ENCODE measurements at regions not wholly inside any gene's neighbourhood (a gene's known extent, or its start where the extent isn't known, plus 50 kb on each side); places are given as distances from the start of the nearest gene placed in this dataset.

DNA sequence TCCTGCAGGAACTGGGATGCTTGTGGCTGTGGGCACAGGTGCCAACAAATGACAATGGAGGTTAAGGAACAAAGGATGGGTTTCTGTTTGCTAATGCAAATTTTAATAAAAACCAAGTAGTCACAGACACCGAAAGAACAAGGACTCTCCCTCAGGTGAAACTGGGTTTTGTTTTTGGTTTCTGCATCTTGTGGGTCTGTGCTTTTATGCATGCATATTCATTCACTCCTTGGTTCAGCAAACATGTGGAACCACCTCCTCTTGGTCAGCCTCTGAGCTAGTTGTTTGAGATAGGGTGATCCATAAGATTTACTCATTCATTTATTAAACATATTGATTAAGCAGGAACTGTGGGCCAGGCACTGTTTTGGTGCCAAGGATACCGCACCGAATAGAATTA is 381.9 kb downstream of the CDK5RAP2 start:
- TF ChIP-seq POLR2AphosphoS5 (IDR thresholded peaks at IDR 0.05), result no peak
- no peak for TF ChIP-seq EP300 (IDR thresholded peaks at IDR 0.05; ENCODE audit: low read depth)
- in situ Hi-C loops (cut with MboI; ENCODE audit: low pct_ligation_motif_present in 1 of 4, low pct_unique_long_range_greater_than_20kb in 1 of 4, low sequenced_read_pairs in 3 of 4) (no loop called here), intact Hi-C loops (cut with DNase I; ENCODE audit: low total_unique reads) (no loop called here)
- Histone ChIP-seq H3K27ac (no peak overlapping the region), H3K27me3 (no peaks in the 10 kb centered on the region), H3K9me3 (no peaks in the 10 kb centered on the region), H3K36me3 (no peaks in the 10 kb centered on the region), H3K4me1 (no peaks in the 10 kb centered on the region), H3K4me3 (no peak overlapping the region)
- 72 to 88% methylated on average over 1 to 3 of the region's 3 CpGs for WGBS, 2 donors (ENCODE audit: low coverage in 1 of 2)
- DNase-seq, result no peak

DNA sequence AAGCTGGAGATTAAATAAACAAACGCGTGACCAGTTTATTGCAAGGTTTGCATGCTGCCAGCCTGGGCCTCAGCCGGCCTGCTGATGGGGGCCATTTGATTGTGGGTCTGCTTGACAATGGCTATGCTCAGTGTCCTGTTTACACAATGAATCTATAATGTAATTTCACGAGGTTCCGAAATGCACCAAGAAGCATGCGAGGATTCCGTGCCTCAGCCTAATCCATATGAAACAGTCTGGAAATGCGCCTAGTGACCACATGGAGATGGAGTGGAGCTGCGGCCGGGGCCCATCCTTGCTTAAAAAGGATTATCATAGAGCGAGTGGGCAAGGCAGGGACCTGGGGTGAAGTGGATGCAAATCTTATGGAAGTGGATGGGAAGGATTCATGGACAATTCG is 382.4 kb downstream of the CDK5RAP2 start:
- DNase-seq, result no peak
- 38 to 62% methylated on average over 3 to 12 of the region's 12 CpGs for WGBS, 2 donors (ENCODE audit: low coverage in 1 of 2)
- Histone ChIP-seq H3K4me1 (no peaks in the 10 kb centered on the region), H3K27me3 (no peaks in the 10 kb centered on the region), H3K27ac (no peak overlapping the region), H3K36me3 (no peaks in the 10 kb centered on the region), H3K9me3 (no peaks in the 10 kb centered on the region), H3K4me3 (no peak overlapping the region)
- in situ Hi-C loops (cut with MboI; ENCODE audit: low pct_ligation_motif_present in 1 of 4, low pct_unique_long_range_greater_than_20kb in 1 of 4, low sequenced_read_pairs in 3 of 4) (no loop called here), intact Hi-C loops (cut with DNase I; ENCODE audit: low total_unique reads) (no loop called here)
- TF ChIP-seq EP300 (IDR thresholded peaks at IDR 0.05; ENCODE audit: low read depth) (no peak), POLR2A (IDR thresholded peaks at IDR 0.05) (no peak), POLR2AphosphoS5 (IDR thresholded peaks at IDR 0.05) (no peak)
- TF ChIP-seq, protein P1, sequence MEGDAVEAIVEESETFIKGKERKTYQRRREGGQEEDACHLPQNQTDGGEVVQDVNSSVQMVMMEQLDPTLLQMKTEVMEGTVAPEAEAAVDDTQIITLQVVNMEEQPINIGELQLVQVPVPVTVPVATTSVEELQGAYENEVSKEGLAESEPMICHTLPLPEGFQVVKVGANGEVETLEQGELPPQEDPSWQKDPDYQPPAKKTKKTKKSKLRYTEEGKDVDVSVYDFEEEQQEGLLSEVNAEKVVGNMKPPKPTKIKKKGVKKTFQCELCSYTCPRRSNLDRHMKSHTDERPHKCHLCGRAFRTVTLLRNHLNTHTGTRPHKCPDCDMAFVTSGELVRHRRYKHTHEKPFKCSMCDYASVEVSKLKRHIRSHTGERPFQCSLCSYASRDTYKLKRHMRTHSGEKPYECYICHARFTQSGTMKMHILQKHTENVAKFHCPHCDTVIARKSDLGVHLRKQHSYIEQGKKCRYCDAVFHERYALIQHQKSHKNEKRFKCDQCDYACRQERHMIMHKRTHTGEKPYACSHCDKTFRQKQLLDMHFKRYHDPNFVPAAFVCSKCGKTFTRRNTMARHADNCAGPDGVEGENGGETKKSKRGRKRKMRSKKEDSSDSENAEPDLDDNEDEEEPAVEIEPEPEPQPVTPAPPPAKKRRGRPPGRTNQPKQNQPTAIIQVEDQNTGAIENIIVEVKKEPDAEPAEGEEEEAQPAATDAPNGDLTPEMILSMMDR (IDR thresholded peaks at IDR 0.05), result no peak

- intact Hi-C loops (cut with DNase I; ENCODE audit: low total_unique reads), result no loop called here
- in situ Hi-C loops (cut with MboI; ENCODE audit: low pct_ligation_motif_present in 1 of 4, low pct_unique_long_range_greater_than_20kb in 1 of 4, low sequenced_read_pairs in 3 of 4), result no loop called here
- Histone ChIP-seq H3K27me3 (no peaks in the 10 kb centered on the region), H3K36me3 (no peaks in the 10 kb centered on the region), H3K4me1 (no peaks in the 10 kb centered on the region), H3K4me3 (no peak overlapping the region), H3K9me3 (no peaks in the 10 kb centered on the region), H3K27ac (no peak overlapping the region)
- no peak for TF ChIP-seq POLR2A (IDR thresholded peaks at IDR 0.05)
- TF ChIP-seq EP300 (IDR thresholded peaks at IDR 0.05; ENCODE audit: low read depth), result no peak
- TF ChIP-seq, protein P1 (IDR thresholded peaks at IDR 0.05), result no peak
- no peak for TF ChIP-seq POLR2AphosphoS5 (IDR thresholded peaks at IDR 0.05)
- no peak for DNase-seq
- 60 to 76% methylated on average over 1 to 3 of the region's 3 CpGs for WGBS, 2 donors (ENCODE audit: low coverage in 1 of 2)
Observed at GRCh38 chr9:120191141-120191540, 388.8 kb downstream of the CDK5RAP2 start.

DNA sequence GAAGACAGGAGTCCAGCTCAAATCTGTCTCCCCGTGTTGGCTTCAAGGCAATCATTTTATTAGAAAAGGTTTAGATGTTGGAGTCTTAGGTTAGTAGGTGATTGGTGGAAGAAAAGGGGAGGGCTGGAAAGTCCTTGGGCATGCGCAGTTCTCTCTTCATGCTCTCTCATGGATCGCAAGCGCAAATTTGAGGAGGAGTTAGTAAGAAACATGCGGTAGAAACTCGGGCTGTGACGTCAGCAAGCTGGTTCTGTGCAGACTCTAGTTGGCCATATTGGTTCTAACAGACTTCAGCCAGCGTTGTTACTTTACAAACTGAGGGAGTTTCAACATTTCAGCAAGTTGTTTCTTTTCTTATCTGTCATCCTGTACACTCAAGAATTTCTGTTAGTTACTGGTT is 392.2 kb downstream of the CDK5RAP2 start:
- H3K4me1 ChIP-seq, result no peaks in the 10 kb centered on the region
- H3K4me3 ChIP-seq, result no peak overlapping the region
- H3K9me3 ChIP-seq, result no peaks in the 10 kb centered on the region
- in situ Hi-C loops (cut with MboI; ENCODE audit: low pct_ligation_motif_present in 1 of 4, low pct_unique_long_range_greater_than_20kb in 1 of 4, low sequenced_read_pairs in 3 of 4) (no loop called here), intact Hi-C loops (cut with DNase I; ENCODE audit: low total_unique reads) (no loop called here)
- no peaks in the 10 kb centered on the region for H3K36me3 ChIP-seq
- 77% methylated on average over 8 of the region's 8 CpGs; no CpG with 5 or more reads in 1 of the 2 donors for WGBS, 2 donors (ENCODE audit: low coverage in 1 of 2)
- no peak for DNase-seq
- H3K27ac ChIP-seq, result no peak overlapping the region
- no peaks in the 10 kb centered on the region for H3K27me3 ChIP-seq
- TF ChIP-seq POLR2A (IDR thresholded peaks at IDR 0.05) (no peak), POLR2AphosphoS5 (IDR thresholded peaks at IDR 0.05) (no peak), EP300 (IDR thresholded peaks at IDR 0.05; ENCODE audit: low read depth) (no peak)
- TF ChIP-seq, protein P1 (IDR thresholded peaks at IDR 0.05), result no peak

DNA sequence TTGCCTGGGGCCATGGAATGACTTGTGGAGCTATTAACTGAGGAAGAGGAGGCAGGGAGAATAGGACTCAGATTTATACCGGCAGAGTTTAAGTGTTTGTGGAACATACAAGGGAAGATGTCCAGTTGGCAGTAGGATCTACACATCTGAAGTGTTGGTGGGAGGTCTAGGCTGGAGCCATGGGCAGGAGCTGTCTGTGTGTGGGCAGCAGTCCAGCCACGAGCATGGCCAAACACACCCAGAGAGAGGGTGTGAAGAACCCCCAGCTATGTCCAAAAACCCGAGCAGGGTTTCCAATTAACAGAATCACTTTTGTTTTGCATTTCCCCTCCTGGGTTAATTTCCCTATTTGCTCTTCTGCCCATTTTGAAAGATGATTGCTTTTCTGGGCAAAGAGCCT is 393.7 kb downstream of the CDK5RAP2 start:
- TF ChIP-seq, protein P1 (IDR thresholded peaks at IDR 0.05), result no peak
- no peak for TF ChIP-seq POLR2AphosphoS5 (IDR thresholded peaks at IDR 0.05)
- TF ChIP-seq EP300 (IDR thresholded peaks at IDR 0.05; ENCODE audit: low read depth), result no peak
- TF ChIP-seq POLR2A (IDR thresholded peaks at IDR 0.05), result no peak
- Histone ChIP-seq H3K27me3 (no peaks in the 10 kb centered on the region), H3K9me3 (no peaks in the 10 kb centered on the region), H3K4me3 (no peak overlapping the region), H3K4me1 (no peaks in the 10 kb centered on the region), H3K36me3 (no peaks in the 10 kb centered on the region), H3K27ac (no peak overlapping the region)
- intact Hi-C loops (cut with DNase I; ENCODE audit: low total_unique reads) (no loop called here), in situ Hi-C loops (cut with MboI; ENCODE audit: low pct_ligation_motif_present in 1 of 4, low pct_unique_long_range_greater_than_20kb in 1 of 4, low sequenced_read_pairs in 3 of 4) (no loop called here)
- 37 to 44% methylated on average over 3 of the region's 3 CpGs for WGBS, 2 donors (ENCODE audit: low coverage in 1 of 2)
- DNase-seq, result no peak
